Muscle of leg (tissue), 3 donors: ENCODE measurements at regions not wholly inside any gene's neighbourhood (a gene's known extent, or its start where the extent isn't known, plus 50 kb on each side); places are given as distances from the start of the nearest gene placed in this dataset.

Experiments used
- DNase-seq: peaks from one replicate; pipeline ENCODE4 v3.0.0; 2013
- H3K27ac ChIP-seq: one replicate; pipeline ENCODE4 v1.5.1; 2013; ENCODE audit warnings: mild to moderate bottlenecking, low read length, control low read depth
- H3K27me3 ChIP-seq: one replicate; pipeline ENCODE4 v1.6.1; 2013; ENCODE audit warnings: low read length; ENCODE audit not compliant: control insufficient read depth, insufficient read depth
- H3K36me3 ChIP-seq: one replicate; pipeline ENCODE4 v1.6.1; 2013; ENCODE audit warnings: low read length; ENCODE audit not compliant: control insufficient read depth, insufficient read depth
- H3K4me1 ChIP-seq: one replicate; pipeline ENCODE4 v1.6.1; 2013; ENCODE audit warnings: low read length; ENCODE audit not compliant: control insufficient read depth, insufficient read depth
- H3K4me3 ChIP-seq: one replicate; pipeline ENCODE4 v1.5.1; 2013; ENCODE audit warnings: low read length, control low read depth
- H3K9me3 ChIP-seq: replicated peaks from 2 replicates; pipeline ENCODE4 v1.6.1; 2013; ENCODE audit warnings: low read depth, low read length; ENCODE audit not compliant: control insufficient read depth
- WGBS: methylation state at CpG from one replicate; pipeline ENCODE4 v1.1.5; 2013; ENCODE audit warnings: missing lambda C conversion rate; ENCODE audit not compliant: insufficient coverage; 5-methylcytosine and 5-hydroxymethylcytosine counted together

DNA sequence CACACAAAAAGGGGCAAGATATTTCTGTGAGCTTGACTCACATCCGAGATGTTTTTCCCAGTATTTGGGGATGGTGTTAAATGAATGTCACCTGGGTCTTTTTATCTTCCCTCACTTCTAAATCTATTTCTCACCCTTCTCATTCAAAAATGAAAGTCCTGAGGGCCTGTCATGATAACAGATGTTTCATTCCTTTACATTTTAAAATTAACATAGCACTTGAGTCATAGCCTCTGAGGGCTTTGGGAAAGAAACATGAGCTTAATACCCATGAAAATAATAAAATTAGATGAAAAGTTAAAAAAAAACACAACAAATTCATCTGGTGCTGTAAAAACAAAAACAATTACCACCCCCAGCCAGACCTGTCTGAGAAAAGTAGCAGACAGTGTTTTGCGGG lies 226.7 kb downstream of the HNMT start:
- Histone ChIP-seq H3K9me3 (no peaks in the 10 kb centered on the region), H3K36me3 (no peaks in the 10 kb centered on the region), H3K27me3 (no peaks in the 10 kb centered on the region), H3K4me1 (no peaks in the 10 kb centered on the region), H3K4me3 (no peak overlapping the region), H3K27ac (no peak overlapping the region)
- no peak for DNase-seq
- no CpG with 5 or more reads among the region's 2 CpGs for WGBS

DNA sequence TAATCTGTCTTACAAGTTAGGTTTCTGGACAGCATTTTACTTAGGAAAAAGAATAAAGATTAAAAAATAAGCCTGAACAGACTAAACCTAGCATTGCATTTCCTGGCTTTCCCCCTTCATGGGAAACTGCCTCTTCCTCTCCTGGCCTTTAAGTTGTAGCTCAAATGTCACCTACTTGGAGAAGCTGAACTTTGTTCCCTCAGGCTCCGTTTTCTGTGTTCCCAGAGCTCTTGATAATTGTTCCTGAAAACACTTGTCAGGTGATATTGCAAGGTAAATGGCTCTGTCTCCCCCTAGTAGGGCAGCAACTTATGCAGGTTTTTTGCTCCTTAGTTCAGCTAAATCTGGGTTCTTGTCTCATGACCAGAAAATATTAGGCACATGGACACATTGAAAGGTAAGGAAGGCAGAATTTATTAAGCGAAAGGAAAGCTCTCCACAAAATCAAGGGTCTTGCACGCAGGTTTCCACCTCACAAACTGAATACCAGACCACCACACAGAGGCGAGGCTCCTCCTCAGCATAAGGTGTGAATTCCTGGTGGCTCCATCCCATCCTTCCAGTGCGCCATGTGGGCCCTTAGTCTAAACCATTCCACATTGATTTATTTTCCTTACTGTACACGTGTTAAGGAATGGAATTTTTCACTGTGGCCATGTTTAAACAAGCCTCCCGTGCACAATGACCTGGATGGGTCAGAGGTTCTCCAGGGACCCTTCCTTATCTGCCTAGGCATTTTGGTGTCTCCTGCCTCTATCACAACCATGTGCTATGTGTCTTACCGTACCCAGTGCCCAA lies 229.3 kb downstream of the HNMT start:
- no peaks in the 10 kb centered on the region for H3K4me1 ChIP-seq
- H3K9me3 ChIP-seq = no peaks in the 10 kb centered on the region
- WGBS = 74% methylated on average over 4 of the region's 8 CpGs
- no peak overlapping the region for H3K4me3 ChIP-seq
- DNase-seq = no peak
- H3K36me3 ChIP-seq = no peaks in the 10 kb centered on the region
- H3K27ac ChIP-seq = no peak overlapping the region
- H3K27me3 ChIP-seq = no peaks in the 10 kb centered on the region

DNA sequence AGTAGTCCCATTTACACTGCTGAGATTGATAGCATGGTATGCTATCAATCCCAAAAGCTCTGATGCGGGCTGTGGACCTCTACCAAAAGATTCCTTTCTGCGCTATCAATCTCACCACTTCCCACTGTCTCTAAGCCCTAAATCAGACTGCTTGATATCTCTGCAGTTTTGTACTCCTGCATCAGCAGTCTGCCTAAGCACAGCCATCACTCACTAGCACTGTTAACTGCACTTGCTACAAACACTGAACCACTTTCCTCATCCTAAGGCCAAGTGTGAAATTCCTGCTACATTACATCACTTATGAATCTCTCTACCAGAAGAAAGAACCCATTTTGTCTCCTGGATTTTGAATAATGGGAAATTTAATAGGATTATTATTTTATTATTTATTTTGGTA lies 237.0 kb downstream of the HNMT start:
- Histone ChIP-seq H3K27me3 (no peaks in the 10 kb centered on the region), H3K27ac (no peak overlapping the region), H3K4me3 (no peak overlapping the region), H3K9me3 (no peaks in the 10 kb centered on the region), H3K4me1 (no peaks in the 10 kb centered on the region), H3K36me3 (no peaks in the 10 kb centered on the region)
- WGBS = 97% methylated on average over 2 of the region's 2 CpGs
- DNase-seq = no peak

DNA sequence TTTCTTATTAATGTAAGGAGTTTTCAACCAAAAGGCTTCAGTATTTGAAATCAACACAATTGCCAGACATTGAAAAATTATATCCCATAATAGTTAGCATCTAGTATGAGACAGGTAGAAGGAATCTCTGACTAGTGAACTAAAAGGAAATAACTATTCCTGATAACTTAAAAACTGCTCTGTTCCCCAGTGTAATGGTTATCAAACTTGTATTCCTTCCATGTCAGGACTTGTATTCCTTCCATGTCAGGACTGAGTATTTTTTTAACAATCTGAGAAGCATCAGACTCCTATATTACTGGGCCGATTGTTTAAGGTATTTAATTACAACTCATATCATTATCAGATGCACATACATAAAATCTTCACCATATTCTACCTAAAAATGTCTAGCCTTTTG lies 238.5 kb downstream of the HNMT start:
- H3K9me3 ChIP-seq = no peaks in the 10 kb centered on the region
- H3K4me1 ChIP-seq = no peaks in the 10 kb centered on the region
- H3K36me3 ChIP-seq = no peaks in the 10 kb centered on the region
- H3K27ac ChIP-seq = no peak overlapping the region
- WGBS = no CpG with 5 or more reads among the region's 1 CpG
- H3K27me3 ChIP-seq = no peaks in the 10 kb centered on the region
- DNase-seq = no peak
- H3K4me3 ChIP-seq = no peak overlapping the region

DNA sequence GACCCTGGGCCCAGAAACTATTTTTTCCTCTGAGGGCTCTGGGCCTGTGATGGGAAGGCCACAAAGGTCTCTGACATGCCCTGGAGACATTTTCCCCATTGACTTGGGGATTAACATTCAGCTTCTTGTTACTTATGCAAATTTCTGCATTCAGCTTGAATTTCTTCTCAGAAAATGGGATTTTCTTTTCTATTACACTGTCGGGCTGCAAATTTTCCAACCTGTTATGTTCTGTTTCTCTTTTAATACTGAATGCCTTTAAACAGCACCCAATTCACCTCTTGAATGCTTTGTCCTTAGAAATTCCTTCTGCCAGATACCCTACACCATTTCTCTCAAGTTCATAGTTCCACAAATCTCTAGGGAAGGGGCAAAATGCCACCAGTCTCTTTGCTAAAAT lies 241.0 kb downstream of the HNMT start:
- WGBS = 50% methylated on average over 1 of the region's 1 CpG
- no peak for DNase-seq
- no peak overlapping the region for H3K27ac ChIP-seq
- H3K27me3 ChIP-seq = no peaks in the 10 kb centered on the region
- no peak overlapping the region for H3K4me3 ChIP-seq
- no peaks in the 10 kb centered on the region for H3K4me1 ChIP-seq
- H3K36me3 ChIP-seq = no peaks in the 10 kb centered on the region
- no peaks in the 10 kb centered on the region for H3K9me3 ChIP-seq

GRCh38 chr2:138207074-138207930 lies 243.0 kb downstream of the HNMT start:
- WGBS = 100% methylated on average over 1 of the region's 3 CpGs
- DNase-seq = no peak

GRCh38 chr2:138209009-138209408 lies 244.7 kb downstream of the HNMT start:
- DNase-seq = no peak
- whole genome bisulfite sequencing = no CpG with 5 or more reads among the region's 3 CpGs
- no peaks in the 10 kb centered on the region for H3K9me3 ChIP-seq
- no peaks in the 10 kb centered on the region for H3K27me3 ChIP-seq
- no peak overlapping the region for H3K27ac ChIP-seq
- no peaks in the 10 kb centered on the region for H3K4me1 ChIP-seq
- no peaks in the 10 kb centered on the region for H3K36me3 ChIP-seq
- no peak overlapping the region for H3K4me3 ChIP-seq

More at GRCh38 chr2:138207074-138207930, 243.0 kb downstream of the HNMT start:
- H3K4me3 ChIP-seq = no peak overlapping the region
- H3K27me3 ChIP-seq = no peaks in the 10 kb centered on the region
- no peaks in the 10 kb centered on the region for H3K9me3 ChIP-seq
- H3K4me1 ChIP-seq = no peaks in the 10 kb centered on the region
- no peaks in the 10 kb centered on the region for H3K36me3 ChIP-seq
- no peak overlapping the region for H3K27ac ChIP-seq

DNA sequence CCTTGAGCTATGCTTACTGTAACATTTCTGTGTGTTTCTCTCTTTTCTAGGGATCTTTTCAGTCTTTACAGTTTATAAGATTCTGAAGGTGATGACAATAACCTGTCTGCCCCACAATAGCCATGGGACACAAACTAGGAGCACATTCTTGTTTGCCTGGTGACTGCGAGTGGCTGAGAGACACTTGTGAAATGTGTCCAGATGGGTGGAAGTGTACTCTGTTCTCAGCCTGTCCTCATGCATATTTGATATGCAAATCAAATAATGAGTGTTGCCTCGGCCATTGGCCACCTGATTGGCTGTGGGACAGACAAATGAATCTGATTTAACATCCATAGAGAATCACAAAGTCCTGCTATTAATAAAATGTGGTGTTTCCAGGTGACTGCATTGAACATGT lies 246.2 kb downstream of the HNMT start:
- Histone ChIP-seq H3K4me3 (no peak overlapping the region), H3K4me1 (no peaks in the 10 kb centered on the region), H3K27ac (no peak overlapping the region), H3K36me3 (no peaks in the 10 kb centered on the region), H3K9me3 (no peaks in the 10 kb centered on the region), H3K27me3 (no peaks in the 10 kb centered on the region)
- WGBS = no CpG with 5 or more reads among the region's 2 CpGs
- DNase-seq = no peak

DNA sequence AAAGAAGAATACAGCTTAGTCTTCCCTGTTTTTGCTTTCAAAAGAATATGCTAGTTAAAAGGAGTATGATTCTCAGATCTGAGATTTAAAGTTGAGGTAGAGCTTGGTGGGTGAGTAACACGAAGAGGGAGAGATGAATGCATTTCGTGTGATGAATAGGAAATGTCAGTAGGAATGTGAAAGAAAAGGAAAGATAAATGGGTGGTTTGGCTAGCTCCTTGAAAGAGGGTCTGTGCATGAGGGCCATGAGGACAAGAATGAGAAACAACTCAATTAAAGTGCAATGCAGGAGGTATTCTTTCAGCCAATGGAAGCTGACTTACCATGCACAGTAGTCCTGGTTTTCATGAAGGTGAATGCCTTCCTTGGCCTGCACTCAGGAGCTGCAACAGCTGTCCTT lies 248.2 kb downstream of the HNMT start:
- H3K27ac ChIP-seq = no peak overlapping the region
- no peaks in the 10 kb centered on the region for H3K27me3 ChIP-seq
- no peaks in the 10 kb centered on the region for H3K36me3 ChIP-seq
- no peak overlapping the region for H3K4me3 ChIP-seq
- no peak for DNase-seq
- H3K4me1 ChIP-seq = no peaks in the 10 kb centered on the region
- WGBS = 83% methylated on average over 2 of the region's 2 CpGs
- H3K9me3 ChIP-seq = no peaks in the 10 kb centered on the region

GRCh38 chr2:138213084-138213483 lies 248.8 kb downstream of the HNMT start:
- 80% methylated on average over 1 of the region's 2 CpGs for WGBS
- no peak overlapping the region for H3K27ac ChIP-seq
- no peaks in the 10 kb centered on the region for H3K4me1 ChIP-seq

More at GRCh38 chr2:138213084-138213483, 248.8 kb downstream of the HNMT start:
- no peak for DNase-seq
- Histone ChIP-seq H3K4me3 (no peak overlapping the region), H3K36me3 (no peaks in the 10 kb centered on the region), H3K9me3 (no peaks in the 10 kb centered on the region), H3K27me3 (no peaks in the 10 kb centered on the region)
